NCI-H446 (cell line): ENCODE measurements at regions not wholly inside any gene's neighbourhood (a gene's known extent, or its start where the extent isn't known, plus 50 kb on each side); places are given as distances from the start of the nearest gene placed in this dataset.
A peak's percentile ranks its signal among the peaks of the same experiment; 100 is the strongest.
"Not testable (repeated sequence)": the region's sequence is repeated elsewhere in the genome, so short reads cannot be mapped to it uniquely, and the experiment has no call there.

Source experiments
- DNase-seq, 2 experiments: peaks; one replicate each; lab custom pipeline; 2025; lab: John Stamatoyannopoulos, UW

DNA sequence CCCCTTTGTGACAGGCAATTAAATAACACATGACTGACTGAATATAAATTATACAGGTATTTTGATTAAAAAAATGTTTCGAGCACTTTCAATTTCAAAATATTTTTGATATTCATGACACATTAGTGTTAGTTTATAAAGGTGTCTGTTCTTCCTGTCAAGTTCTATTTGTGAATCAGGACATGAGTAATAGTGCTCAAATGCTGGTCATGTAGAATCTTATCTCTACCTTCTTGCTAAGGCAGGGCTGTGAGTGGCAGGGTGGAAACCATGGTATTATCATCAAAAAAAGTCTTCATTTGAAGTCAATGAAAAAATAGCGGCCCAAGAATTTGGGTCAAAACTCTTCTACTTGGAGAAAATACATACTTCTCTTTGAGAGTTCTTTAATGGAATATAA, 250.2 kb downstream of the DACT1 start:
- DNase-seq: no peak

DNA sequence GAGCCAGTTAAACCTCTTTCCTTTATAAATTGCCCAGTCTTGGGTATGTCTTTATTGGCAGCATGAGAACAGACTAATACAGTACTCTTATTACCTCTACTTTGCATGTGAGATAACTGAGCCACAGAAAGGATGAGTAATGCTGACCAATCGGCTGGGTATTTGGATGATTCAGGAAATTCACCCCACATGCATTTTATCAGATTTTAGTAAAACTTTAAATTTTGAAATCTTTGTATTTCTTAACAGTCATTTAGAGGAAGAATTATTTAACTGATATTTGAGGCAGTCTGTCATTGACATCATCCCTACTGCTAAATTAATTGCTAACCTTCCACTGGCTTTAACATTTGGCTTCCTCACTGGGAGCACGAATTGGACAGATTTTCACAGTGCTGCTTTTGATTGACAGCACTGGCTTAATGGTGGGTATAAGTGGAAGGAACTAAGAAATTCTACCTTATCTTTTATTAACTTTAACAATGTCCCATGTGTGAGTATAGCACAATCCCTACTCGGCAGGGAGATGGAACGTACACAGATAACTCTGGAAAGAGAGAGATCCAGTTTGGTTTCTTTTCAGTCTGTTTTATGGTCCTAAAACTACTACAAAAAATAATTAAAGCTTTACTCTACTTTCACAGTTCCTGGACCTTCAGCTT, 261.0 kb downstream of the DACT1 start:
- no peak for DNase-seq

DNA sequence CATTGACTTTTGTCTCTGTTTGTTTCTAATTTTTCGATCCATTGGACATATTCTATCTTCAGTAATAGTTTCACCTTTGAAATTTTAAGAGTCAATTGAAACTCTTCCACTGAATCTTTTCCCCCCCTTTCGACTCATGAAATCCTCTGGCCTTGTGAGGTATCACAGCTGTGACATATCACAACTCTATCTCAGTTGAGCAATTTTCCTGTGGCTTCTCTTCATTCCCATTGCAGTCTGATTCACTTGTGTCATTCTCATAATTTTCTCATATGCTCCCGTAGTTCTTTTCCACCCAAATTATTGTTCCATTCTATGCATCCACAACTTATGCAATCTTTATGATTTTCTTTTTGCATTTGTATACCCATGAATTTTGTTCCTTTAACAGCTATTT, 261.6 kb downstream of the DACT1 start:
- DNase-seq: no peak

DNA sequence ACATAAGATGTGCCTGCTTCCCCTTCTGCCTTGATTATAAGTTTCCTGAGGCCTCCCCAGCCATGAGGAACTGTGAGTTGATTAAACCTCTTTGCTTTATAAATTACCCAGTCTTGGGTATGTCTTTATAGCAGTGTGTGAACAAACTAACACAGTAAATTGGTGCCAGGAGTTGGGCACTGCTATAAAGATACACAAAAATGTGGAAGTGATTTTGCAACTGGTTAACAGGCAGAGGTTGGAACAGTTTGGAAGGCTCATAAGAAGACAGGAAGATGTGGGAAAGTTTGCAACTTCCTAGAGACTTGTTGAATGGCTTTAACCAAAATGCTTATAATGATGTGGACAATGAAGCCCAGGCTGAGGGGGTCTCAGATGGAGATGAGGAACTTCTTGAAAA, 264.1 kb downstream of the DACT1 start:
- DNase-seq: no peak

DNA sequence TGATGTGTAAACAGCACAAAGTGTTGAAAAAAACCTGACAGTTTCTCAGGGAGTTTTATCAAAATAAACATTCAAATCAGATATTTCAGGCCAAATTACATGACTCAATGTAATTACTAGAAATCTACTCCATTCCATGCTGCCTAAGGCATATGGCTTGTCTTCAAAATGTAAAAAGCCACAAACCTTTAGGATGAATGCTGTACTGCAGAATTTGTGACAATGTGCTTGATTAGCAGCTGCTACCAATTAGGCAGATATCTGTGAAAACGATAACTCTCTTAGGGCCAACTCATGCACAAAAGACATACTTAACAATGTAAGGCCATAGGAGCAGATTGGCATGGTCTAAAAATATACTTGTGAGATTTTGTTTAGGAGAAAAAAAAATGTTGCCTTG, 267.0 kb downstream of the DACT1 start:
- DNase-seq: no peak

DNA sequence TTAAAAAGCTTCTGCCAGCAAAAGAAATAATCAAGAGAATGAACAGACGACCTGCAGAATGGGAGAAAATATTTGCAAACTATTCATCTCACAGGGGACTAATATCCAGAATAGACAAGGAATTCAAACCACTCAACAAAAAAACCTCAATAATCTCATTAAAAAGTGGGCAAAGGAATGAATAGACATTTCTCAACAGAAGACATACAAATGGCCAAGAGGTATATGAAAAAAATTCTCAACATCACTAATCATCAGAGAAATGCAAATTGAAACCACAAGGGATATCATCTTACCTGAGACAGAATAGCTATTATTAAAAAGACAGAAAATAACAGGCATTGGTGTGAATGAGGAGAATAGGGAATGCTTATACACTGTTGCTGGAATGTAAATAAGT, 270.0 kb downstream of the DACT1 start:
- DNase-seq: no peak

DNA sequence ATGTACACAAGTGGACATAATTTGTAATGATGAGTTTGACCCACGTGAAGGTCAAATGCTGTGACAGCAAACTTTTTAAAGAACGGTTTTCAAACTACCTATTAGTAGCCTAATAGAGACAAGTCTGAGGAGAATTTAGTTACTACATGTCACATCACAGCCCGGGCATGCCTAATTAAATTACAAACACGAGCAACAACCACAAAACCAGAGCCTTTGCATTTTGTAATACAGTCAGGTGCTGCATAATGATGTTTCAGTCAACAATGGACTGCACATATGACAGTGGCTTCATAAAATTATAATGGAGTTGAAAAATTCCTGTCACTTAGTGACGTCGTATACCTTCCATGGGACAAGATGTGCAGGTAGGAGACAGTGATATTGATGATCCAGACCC, 274.5 kb downstream of the DACT1 start:
- DNase-seq: no peak

DNA sequence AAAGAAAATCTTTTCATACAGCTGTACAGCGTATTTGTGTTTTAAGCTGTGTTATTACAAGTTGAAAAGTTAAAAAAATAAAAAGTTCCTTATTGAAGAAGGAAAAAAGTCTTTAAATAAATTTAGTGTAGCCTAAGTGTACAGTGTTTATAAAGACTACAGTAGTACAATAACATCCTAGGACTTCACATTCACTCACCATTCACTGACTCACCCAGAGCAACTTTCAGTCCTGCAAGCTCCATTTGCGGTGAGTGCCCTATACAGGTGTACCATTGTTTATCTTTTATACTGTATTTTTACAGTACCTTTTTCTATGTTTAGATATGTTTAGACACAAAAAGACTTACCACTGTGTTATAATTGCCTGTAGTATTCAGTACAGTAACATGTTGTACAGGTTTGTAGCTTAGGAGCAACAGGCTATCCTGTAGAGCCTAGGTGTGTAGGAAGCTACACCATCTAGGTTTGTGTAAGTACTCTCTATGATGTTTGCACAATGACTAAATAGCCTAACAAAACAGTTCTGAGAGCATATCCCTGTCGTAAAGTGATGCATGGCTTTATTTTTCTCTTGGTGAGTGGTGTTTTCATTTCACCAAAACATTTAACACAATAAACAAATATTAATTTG, 275.2 kb downstream of the DACT1 start:
- DNase-seq: no peak

DNA sequence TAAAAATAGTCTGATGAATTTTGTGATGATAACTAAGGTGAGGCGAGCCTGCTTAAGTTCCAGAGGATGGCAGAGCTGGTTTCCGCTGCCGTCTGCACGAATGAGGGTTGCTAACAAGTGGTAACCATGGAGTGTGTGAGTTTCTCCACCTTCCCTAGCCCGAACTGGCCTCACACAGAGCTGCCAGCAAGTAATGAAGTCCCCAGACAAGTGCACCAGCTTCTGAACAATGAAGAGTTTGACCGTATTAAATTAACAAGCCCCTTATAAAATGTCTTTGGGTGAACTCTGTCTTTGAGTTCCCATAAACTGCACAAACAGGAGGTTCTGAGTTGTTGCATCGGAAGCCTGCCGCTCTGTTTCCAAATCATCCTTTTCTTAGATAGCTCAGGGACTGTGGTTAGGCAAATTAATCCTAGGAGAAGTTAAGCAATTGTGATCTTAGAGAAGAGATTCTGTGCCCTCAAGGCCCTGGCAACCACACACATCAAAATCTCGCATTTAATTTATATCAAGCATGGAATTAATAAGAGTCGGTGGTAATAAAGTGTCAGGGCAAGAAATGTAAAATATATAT, 274.1 kb upstream of the DAAM1 start:
- no peak for DNase-seq

DNA sequence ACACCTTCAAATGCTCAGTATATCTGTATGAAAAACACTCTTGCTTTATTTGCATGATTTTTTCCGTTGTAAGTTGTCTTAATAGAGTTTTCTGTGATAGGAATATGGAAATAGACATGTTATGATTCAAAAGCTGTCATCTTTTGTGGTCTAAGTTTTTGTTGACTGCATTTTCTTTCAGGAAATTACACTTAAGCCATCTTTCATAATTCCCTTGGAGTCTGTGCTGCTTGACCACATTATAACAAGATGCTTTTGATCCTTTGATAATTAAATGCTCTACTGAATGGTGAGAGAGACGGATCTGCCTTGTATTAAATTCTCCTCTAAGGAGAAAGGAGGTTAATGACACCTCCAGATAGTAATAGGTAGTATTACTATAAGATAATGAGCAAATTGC, 272.8 kb upstream of the DAAM1 start:
- DNase-seq: no peak

DNA sequence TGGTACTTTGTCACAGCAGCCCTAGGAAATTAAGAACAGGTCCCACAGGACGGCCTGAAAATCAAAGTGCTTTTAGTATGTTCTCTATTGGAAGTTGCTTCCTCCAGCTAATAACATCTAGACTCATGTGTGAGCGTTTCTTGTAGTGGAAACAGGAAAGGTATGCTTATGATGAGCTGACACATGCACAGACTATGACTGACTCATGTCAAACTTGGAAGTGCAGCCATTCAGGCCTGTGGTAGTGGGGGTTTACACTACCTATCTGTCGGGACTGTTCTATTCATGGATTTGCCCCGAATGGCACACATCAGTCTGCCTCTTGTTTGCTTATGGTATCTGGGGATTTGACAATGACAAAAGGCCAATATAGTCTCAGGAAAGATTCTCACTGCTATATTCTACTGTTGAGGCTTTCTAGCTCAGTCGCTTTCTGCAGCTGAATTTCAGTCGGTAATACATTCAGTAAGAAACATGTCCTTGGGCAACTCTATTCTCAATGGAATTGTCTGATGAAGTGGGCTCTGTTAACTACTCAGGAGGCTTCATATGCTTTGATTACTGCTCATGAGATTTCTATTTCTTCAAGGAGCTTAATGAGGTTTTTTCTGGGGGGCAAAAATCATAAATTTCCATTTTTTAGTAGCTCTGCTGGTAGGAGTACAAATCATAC, 270.3 kb upstream of the DAAM1 start:
- DNase-seq: no peak

DNA sequence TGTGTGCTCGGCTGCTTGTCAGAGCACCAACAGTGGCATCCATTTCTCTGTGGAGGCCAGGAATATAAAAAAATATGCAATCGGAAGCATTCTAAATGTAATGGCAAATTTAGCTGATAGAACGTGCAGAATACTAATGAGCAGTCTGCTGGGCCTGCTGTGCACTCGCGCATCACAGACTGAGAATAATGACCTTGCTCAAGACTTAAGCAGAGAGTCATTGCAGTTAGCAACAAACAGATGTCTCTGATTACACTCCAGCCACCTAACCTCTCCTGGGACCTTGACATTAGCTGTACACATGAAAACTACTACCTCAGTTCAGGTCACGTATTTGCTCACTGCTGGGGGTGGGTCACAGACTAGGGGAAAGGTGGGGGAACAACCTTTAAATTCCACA, 269.2 kb upstream of the DAAM1 start:
- DNase-seq: peak; percentile 41 to 48

DNA sequence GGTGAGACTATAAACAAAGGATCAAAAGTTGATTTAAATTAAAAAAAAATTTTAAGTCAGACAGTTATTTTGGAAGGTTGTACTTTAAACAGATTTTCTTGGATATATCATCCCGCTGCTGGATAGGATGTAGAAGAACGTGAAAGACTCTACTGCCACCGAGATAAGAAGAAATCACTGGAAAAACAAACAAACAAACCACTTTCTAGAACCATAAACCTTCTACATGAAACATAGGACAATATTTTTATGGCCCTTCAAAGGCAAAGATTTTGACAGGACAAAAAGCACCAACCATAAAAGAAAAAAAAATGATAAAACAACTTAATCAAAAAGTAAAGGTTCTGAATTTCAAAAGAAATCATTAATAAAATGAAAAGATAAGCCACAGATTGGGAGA, 268.2 kb upstream of the DAAM1 start:
- DNase-seq: no peak

DNA sequence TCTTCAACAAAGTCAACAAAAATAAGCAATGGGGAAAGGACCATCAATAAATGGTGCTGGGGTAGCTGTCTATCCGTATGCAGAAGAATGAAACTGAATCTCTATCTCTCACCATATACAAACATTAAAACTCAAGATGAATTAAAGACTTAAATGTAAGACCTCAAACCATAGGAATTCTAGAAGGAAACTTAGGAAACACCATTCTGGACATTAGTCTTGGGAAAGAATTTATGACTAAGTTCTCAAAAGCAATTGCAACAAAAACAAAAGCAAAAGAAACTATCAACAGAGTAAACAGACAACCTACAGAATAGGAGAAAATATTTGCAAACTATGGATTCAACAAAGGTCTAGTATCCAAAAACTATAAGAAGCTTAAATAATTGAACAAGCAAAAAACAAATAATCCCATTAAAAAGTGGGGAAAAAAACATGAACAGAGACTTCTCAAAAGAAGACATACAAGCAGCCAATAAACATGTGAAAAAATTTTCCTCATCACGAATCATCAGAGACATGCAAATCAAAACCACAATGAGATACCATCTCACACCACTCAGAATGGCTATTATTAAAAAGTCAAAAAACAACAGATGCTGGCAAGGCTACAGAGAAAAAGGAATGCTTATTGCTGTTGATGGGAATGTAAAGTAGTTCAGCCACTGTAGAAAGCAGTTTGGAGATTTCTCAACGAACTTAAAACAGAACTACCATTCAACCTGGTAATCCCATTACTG, 266.1 kb upstream of the DAAM1 start:
- DNase-seq: not testable (repeated sequence)

DNA sequence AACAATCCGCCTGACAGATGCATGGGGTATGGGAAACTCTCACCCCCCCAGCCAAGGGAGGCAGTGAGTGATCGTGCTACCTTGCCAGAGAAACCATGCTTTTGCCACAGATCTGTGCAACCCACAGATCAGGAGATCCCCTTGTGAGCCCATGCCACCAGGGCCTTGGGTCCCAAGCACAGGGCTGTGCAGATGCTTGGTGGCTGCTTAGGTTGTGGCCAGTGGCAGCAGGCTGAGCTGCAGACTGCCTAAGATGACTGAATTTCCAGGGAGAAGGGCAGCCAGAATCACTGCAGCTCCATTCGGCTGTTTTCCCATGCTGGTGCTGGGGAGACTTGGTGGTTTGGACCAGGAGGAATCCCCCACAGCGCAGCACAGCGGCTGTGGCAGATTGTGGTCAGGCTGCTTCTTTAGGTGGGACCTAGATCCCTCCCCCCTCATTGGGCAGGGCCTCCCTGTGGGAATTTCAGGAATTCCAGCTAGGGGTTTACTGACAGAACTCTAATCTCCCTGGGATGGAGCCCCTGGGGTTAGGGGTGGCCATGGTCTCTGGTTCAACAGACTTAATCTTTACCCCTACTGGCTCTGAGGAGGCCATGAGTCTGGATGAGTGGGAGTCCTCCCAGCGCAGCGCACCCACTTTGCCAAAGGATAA, 264.6 kb upstream of the DAAM1 start:
- no peak for DNase-seq

DNA sequence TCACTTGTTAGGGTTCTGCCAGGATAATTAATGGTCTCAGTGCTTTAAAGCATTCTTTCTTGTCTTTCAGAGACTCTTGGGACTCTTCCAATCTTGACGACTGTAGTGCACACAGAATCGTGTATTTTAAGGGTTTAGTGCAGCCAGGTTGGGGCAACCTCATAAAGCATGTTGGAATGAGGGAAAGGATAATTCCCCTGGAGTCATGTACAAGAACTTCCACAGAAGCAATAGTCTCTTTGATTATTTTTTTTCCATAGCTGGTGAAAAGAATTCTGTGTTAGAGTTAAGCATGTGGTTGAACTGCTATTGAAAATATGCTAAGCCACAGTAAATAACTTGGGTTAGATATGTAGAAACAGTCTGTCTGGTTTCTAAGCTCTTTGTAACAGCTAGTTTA, 246.8 kb upstream of the DAAM1 start:
- DNase-seq: no peak

DNA sequence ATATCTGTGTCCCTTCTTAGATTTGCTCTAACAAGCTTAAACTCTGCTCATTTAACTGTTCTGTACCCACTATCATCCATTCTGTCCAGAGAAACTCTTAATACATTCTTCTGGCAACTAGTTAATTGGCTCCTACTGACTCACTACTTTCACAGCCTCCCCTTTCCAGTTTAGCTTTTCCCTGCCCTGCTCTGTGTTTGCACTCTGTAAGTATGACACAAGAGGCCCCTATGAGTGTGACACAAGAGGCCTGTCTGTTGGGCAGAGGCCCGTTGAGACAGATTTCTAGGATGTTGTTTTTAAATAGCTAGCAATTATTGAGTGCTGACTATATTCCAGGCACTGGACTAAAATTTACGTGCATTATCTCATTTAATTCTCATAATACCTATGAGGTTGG, 246.0 kb upstream of the DAAM1 start:
- DNase-seq: no peak

DNA sequence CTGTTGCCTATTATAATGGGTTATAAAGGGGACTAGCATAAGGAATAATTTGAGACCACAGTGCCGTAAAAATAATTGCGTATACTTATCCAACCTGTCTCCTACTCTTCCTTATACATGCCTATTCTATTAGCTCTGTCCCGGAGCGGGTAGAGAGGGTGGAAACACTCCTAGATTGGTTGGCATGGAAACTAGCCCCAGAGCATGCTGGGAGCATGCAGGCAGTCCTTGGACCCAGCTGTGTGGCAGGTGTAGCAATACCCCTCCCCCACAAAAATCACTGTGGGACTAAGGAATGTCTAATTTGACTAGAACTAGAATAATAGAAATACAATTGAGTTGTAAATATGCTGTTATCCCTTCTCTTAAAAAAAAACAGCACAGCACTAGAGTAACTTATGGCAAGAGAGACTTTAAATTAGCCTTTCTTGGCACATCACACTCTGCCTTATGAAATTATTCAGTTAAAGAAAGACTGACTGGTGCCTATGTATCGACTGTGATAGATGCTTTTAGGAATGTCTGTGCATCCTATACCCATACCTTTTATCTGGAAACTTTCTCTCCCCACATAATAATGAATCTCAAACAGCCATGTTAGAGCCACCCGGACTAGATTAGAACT, 244.0 kb upstream of the DAAM1 start:
- DNase-seq: peak in 1 of 2 experiments; percentile 5

DNA sequence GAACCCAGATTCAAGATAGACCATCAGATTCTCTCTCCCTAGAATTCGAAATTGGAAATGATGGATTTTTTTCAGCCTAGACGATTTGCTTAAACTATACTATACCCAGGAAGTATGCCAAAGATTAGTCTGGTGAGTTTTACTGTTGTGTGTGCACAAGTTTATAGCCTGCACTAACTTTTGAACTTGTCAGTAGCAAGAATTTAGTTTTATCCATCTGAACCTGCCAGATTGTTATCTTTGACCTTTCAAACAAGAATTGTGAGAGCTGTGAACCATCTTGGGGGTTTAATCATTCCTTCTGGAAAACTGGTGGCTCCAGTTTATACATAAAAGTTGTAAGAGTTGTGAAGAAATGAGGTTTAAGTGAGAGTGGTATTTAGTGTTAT, 243.5 kb upstream of the DAAM1 start:
- no peak for DNase-seq

DNA sequence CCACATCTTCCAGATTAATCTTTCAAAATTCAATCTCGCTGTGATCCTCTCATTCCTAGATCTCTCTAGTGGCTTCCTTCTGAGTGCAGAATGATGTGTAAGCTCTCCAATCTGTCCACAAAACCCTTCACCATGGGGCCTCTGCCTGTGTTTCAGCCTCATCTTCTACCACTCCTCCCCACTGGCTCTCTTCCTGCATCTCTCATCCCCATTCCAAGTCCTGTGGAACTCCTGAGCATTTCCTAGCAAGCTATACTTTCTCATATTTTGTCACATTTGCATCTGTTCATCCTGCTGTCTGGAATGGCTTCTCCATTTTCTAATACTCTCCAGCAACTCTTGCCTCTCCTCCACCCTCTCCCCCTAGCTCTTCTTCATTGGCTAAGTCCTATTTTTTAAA, 242.0 kb upstream of the DAAM1 start:
- no peak for DNase-seq

DNA sequence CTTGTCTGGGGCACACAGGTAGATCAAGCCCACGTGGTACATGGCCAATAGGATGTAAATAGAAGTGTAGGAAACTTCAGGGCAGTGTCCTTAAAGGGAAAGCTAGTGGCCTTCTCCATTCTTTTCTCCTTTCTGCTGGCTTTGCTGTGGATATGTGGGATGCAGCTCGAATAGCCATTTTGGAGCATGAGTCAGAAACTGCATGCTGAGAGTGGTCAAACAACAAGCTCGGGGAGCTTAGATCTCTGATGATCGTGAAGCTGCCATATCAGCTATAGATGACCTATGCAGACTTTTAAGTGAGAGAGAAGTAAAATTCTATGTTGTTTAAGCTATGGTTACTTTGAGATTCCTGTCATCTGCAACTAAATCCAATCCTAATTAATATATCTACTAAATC, 241.3 kb upstream of the DAAM1 start:
- DNase-seq: no peak
